Ishikawa (cell line): ENCODE measurements at regions not wholly inside any gene's neighbourhood (a gene's known extent, or its start where the extent isn't known, plus 50 kb on each side); places are given as distances from the start of the nearest gene placed in this dataset.

Source experiments
- EP300 ChIP-seq: IDR thresholded peaks from 2 replicates; pipeline ENCODE4 v1.6.1; 2012; ENCODE audit warnings: borderline replicate concordance
- FOXM1 ChIP-seq: IDR thresholded peaks from 2 replicates; pipeline ENCODE4 v1.6.1; 2012; ENCODE audit warnings: low read depth, borderline replicate concordance
- MAX ChIP-seq: IDR thresholded peaks from 2 replicates; pipeline ENCODE4 v1.6.1; 2012
- REST ChIP-seq: IDR thresholded peaks from 2 replicates; pipeline ENCODE4 v1.6.1; 2012; ENCODE audit warnings: low read depth, mild to moderate bottlenecking
- TAF1 ChIP-seq: IDR thresholded peaks from 2 replicates; pipeline ENCODE4 v1.6.1; 2012; ENCODE audit warnings: low read depth, mild to moderate bottlenecking
- TEAD4 ChIP-seq: IDR thresholded peaks from 2 replicates; pipeline ENCODE4 v1.6.1; 2012
- YY1 ChIP-seq: IDR thresholded peaks from 2 replicates; pipeline ENCODE4 v1.6.1; 2012; ENCODE audit warnings: low read depth
- ZBTB7A ChIP-seq: IDR thresholded peaks from 2 replicates; pipeline ENCODE4 v1.6.1; 2012; ENCODE audit warnings: low read depth

- TF ChIP-seq FOXM1 = no peak
- TF ChIP-seq TEAD4 = no peak
- no peak for TF ChIP-seq EP300
- no peak for TF ChIP-seq ZBTB7A
- TF ChIP-seq REST = no peak
- TF ChIP-seq YY1 = no peak
- TF ChIP-seq TAF1 = no peak
- no peak for TF ChIP-seq MAX
These were observed 103.3 kb upstream of the LEF1 start for GRCh38 chr4:108272046-108272445.
